Type B pancreatic cell (in vitro differentiated cells): ENCODE measurements at regions not wholly inside any gene's neighbourhood (a gene's known extent, or its start where the extent isn't known, plus 50 kb on each side); places are given as distances from the start of the nearest gene placed in this dataset.
A peak's percentile ranks its signal among the peaks of the same experiment; 100 is the strongest.

ENCODE experiments used
- DNase-seq: peaks from one replicate; pipeline ENCODE4 v3.0.0; 2021; ENCODE audit warnings: mixed read lengths; ENCODE audit not compliant: unreplicated experiment; ENCODE audit errors: extremely low spot score
- H3K27ac Mint-ChIP-seq: 2 replicates; pipeline ENCODE4 v1.8.0; 2021; ENCODE audit warnings: mild to moderate bottlenecking, mixed read lengths
- H3K27me3 Mint-ChIP-seq: 2 replicates; pipeline ENCODE4 v1.8.0; 2021; ENCODE audit warnings: mixed read lengths
- H3K36me3 Mint-ChIP-seq: 2 replicates; pipeline ENCODE4 v1.8.0; 2021; ENCODE audit warnings: mixed read lengths
- H3K4me1 Mint-ChIP-seq: one replicate; pipeline ENCODE4 v1.8.0; 2021; ENCODE audit warnings: mixed read lengths; ENCODE audit not compliant: unreplicated experiment
- H3K4me3 Mint-ChIP-seq: 2 replicates; pipeline ENCODE4 v1.8.0; 2021; ENCODE audit warnings: mild to moderate bottlenecking, mixed read lengths
- H3K9me3 Mint-ChIP-seq: 2 replicates; pipeline ENCODE4 v1.8.0; 2021; ENCODE audit warnings: mixed read lengths
- CTCF ChIP-seq: fragments of 200-600 bp; sonication (generic); conservative IDR thresholded peaks from 2 replicates; pipeline ENCODE4 v1.5.0; 2021; ENCODE audit warnings: antibody characterized with exemption, mild to moderate bottlenecking

GRCh38 chr4:137106733-137107132 lies 425.6 kb downstream of the PCDH18 start:
- no peak for TF ChIP-seq CTCF
- H3K27ac Mint-ChIP-seq: no peak overlapping the region
- no peaks in the 10 kb centered on the region for H3K9me3 Mint-ChIP-seq
- no peaks in the 10 kb centered on the region for H3K36me3 Mint-ChIP-seq
- H3K27me3 Mint-ChIP-seq: no peaks in the 10 kb centered on the region
- no peak for DNase-seq
- no peaks in the 10 kb centered on the region for H3K4me1 Mint-ChIP-seq
- no peak overlapping the region for H3K4me3 Mint-ChIP-seq

- Mint-ChIP-seq H3K4me1 (no peaks in the 10 kb centered on the region), H3K27me3 (no peaks in the 10 kb centered on the region), H3K27ac (no peak overlapping the region), H3K36me3 (no peaks in the 10 kb centered on the region), H3K4me3 (no peak overlapping the region), H3K9me3 (no peaks in the 10 kb centered on the region)
- DNase-seq: no peak
- no peak for TF ChIP-seq CTCF
Observed at GRCh38 chr4:137106287-137106686, 426.0 kb downstream of the PCDH18 start.

GRCh38 chr4:137090951-137091350 lies 441.3 kb downstream of the PCDH18 start:
- DNase-seq: no peak
- TF ChIP-seq CTCF: no peak
- Mint-ChIP-seq H3K27ac (no peak overlapping the region), H3K4me1 (no peaks in the 10 kb centered on the region), H3K4me3 (no peak overlapping the region), H3K36me3 (no peaks in the 10 kb centered on the region), H3K9me3 (no peaks in the 10 kb centered on the region), H3K27me3 (no peaks in the 10 kb centered on the region)

- H3K27me3 Mint-ChIP-seq: no peaks in the 10 kb centered on the region
- H3K4me3 Mint-ChIP-seq: no peak overlapping the region
- H3K4me1 Mint-ChIP-seq: peaks cover 6% of the 10 kb centered on the region
- TF ChIP-seq CTCF: no peak
- DNase-seq: no peak
- peak overlapping the region; percentile 19 for H3K27ac Mint-ChIP-seq
- no peaks in the 10 kb centered on the region for H3K9me3 Mint-ChIP-seq
- H3K36me3 Mint-ChIP-seq: no peaks in the 10 kb centered on the region
Observed at GRCh38 chr4:137083571-137084135, 448.6 kb downstream of the PCDH18 start.

- Mint-ChIP-seq H3K27me3 (no peaks in the 10 kb centered on the region), H3K27ac (no peak overlapping the region), H3K4me1 (peaks cover 6% of the 10 kb centered on the region), H3K4me3 (no peak overlapping the region), H3K36me3 (no peaks in the 10 kb centered on the region), H3K9me3 (no peaks in the 10 kb centered on the region)
- no peak for TF ChIP-seq CTCF
- DNase-seq: no peak
Observed at GRCh38 chr4:137082061-137082460, 450.2 kb downstream of the PCDH18 start.

- H3K9me3 Mint-ChIP-seq: no peaks in the 10 kb centered on the region
- no peaks in the 10 kb centered on the region for H3K27me3 Mint-ChIP-seq
- no peak for DNase-seq
- H3K4me3 Mint-ChIP-seq: no peak overlapping the region
- no peak for TF ChIP-seq CTCF
- no peaks in the 10 kb centered on the region for H3K36me3 Mint-ChIP-seq
- H3K4me1 Mint-ChIP-seq: no peaks in the 10 kb centered on the region
- H3K27ac Mint-ChIP-seq: no peak overlapping the region
Observed at GRCh38 chr4:137076908-137077307, 455.4 kb downstream of the PCDH18 start.
